22Rv1 (cell line): ENCODE measurements at regions not wholly inside any gene's neighbourhood (a gene's known extent, or its start where the extent isn't known, plus 50 kb on each side); places are given as distances from the start of the nearest gene placed in this dataset.
"Not testable (repeated sequence)": the region's sequence is repeated elsewhere in the genome, so short reads cannot be mapped to it uniquely, and the experiment has no call there.

Experiments
- H3K27ac ChIP-seq: fragments of 450-650 bp; 2 replicates; pipeline ENCODE4 v1.5.1; 2017
- CTCF ChIP-seq: fragments of 450-650 bp; IDR thresholded peaks from 2 replicates; pipeline ENCODE4 v1.5.1; 2017; ENCODE audit warnings: mild to moderate bottlenecking
- ZFX ChIP-seq: fragments of 450-650 bp; IDR thresholded peaks from 2 replicates; pipeline ENCODE4 v1.6.1; 2017; ENCODE audit warnings: antibody characterized with exemption, borderline replicate concordance

GRCh38 chr9:81070689-81071088, 618.7 kb downstream of the TLE1 start:
- TF ChIP-seq CTCF (no peak), ZFX (no peak)
- no peak overlapping the region for H3K27ac ChIP-seq

GRCh38 chr9:81069923-81070322, 619.4 kb downstream of the TLE1 start:
- H3K27ac ChIP-seq, result no peak overlapping the region
- TF ChIP-seq CTCF, result no peak
- no peak for TF ChIP-seq ZFX

GRCh38 chr9:81069038-81069795, 620.1 kb downstream of the TLE1 start:
- TF ChIP-seq ZFX, result no peak
- no peak for TF ChIP-seq CTCF
- H3K27ac ChIP-seq, result no peak overlapping the region

- H3K27ac ChIP-seq, result not testable (repeated sequence)
These were observed 626.4 kb downstream of the TLE1 start for GRCh38 chr9:81062995-81063394.

GRCh38 chr9:81058782-81059181, 630.6 kb downstream of the TLE1 start:
- TF ChIP-seq ZFX (no peak), CTCF (no peak)
- H3K27ac ChIP-seq, result no peak overlapping the region

GRCh38 chr9:81053298-81054025, 635.9 kb downstream of the TLE1 start:
- no peak overlapping the region for H3K27ac ChIP-seq
- TF ChIP-seq ZFX (no peak), CTCF (no peak)

GRCh38 chr9:81052846-81053245, 636.5 kb downstream of the TLE1 start:
- no peak overlapping the region for H3K27ac ChIP-seq
- TF ChIP-seq ZFX (no peak), CTCF (no peak)
